Transverse colon (tissue), 4 donors: ENCODE measurements at regions not wholly inside any gene's neighbourhood (a gene's known extent, or its start where the extent isn't known, plus 50 kb on each side); places are given as distances from the start of the nearest gene placed in this dataset.

Source experiments
- DNase-seq: peaks from one replicate; pipeline ENCODE4 v3.0.0-alpha.2; 2019
- H3K27ac ChIP-seq, 4 donors: fragments of 200-600 bp; sonication (generic); 2 replicates each; pipeline ENCODE4 v1.5.1; 2016 to 2018; ENCODE audit warnings: inconsistent platforms in 4 of 4
- H3K27me3 ChIP-seq: fragments of 200-600 bp; sonication (generic); 2 replicates; pipeline ENCODE4 v1.5.1; 2017; ENCODE audit warnings: inconsistent platforms
- H3K36me3 ChIP-seq, 4 donors: fragments of 200-600 bp; sonication (generic); 2 replicates each; pipeline ENCODE4 v1.5.1; 2017 to 2019; ENCODE audit warnings: inconsistent platforms in 4 of 4
- H3K4me1 ChIP-seq, 4 donors: fragments of 200-600 bp; sonication (generic); 2 replicates each; pipeline ENCODE4 v1.5.1; 2017 to 2020; ENCODE audit warnings: inconsistent platforms in 4 of 4
- H3K4me3 ChIP-seq, 4 donors: fragments of 200-600 bp; sonication (generic); 1 replicate in 1 of 4; 2 replicates in 3 of 4; pipeline versions ENCODE4 v1.5.1 to v1.6.1; 2017 to 2019; ENCODE audit warnings: inconsistent platforms in 4 of 4
- H3K9me3 ChIP-seq, 2 donors: fragments of 200-600 bp; sonication (generic); 2 replicates each; pipeline ENCODE4 v1.5.1; 2017 to 2019; ENCODE audit warnings: inconsistent platforms in 2 of 2
- CTCF ChIP-seq, 5 experiments: fragments of 200-600 bp in 3 of 5; fragments of 450-650 bp in 2 of 5; sonication (generic) in 3 of 5; IDR thresholded peaks; 1 replicate in 2 of 5; 2 replicates in 3 of 5; pipeline ENCODE4 v1.5.1; 2016 to 2017; ENCODE audit warnings: antibody characterized with exemption in 5 of 5, inconsistent platforms in 3 of 5, mild to moderate bottlenecking in 2 of 5, moderate library complexity in 1 of 5
- EP300 ChIP-seq: sonication (generic); formaldehyde crosslinking; IDR thresholded peaks from one replicate; pipeline ENCODE4 v1.6.1; 2017; ENCODE audit warnings: antibody characterized with exemption, low read depth
- POLR2A ChIP-seq: fragments of 450-650 bp; IDR thresholded peaks from one replicate; pipeline ENCODE4 v1.6.1; 2016; ENCODE audit warnings: antibody characterized with exemption, mild to moderate bottlenecking, moderate library complexity
- POLR2AphosphoS5 ChIP-seq, 3 donors: sonication (generic); formaldehyde crosslinking; IDR thresholded peaks; one replicate each; pipeline ENCODE4 v1.6.1; 2016; ENCODE audit warnings: antibody characterized with exemption in 3 of 3
- WGBS, 2 donors: methylation state at CpG; one replicate each; pipeline ENCODE4 v1.1.5; 2018; ENCODE audit warnings: low coverage in 1 of 2; 5-methylcytosine and 5-hydroxymethylcytosine counted together
- in situ Hi-C, 4 donors: fragments of 200-750 bp; cut with MboI; loops; one replicate each; pipeline versions ENCODE4 v1.15.0 to v1.15.1; 2017; ENCODE audit warnings: low sequenced_read_pairs in 3 of 4, low pct_ligation_motif_present in 1 of 4, low pct_unique_long_range_greater_than_20kb in 1 of 4
- intact Hi-C: fragments of 100-400 bp; cut with DNase I; formaldehyde crosslinking; loops from one replicate; pipeline ENCODE4 v1.15.1; 2023; ENCODE audit warnings: low total_unique reads

- Histone ChIP-seq H3K9me3 (no peaks in the 10 kb centered on the region), H3K4me3 (no peak overlapping the region), H3K36me3 (no peaks in the 10 kb centered on the region), H3K27ac (no peak overlapping the region), H3K27me3 (no peaks in the 10 kb centered on the region), H3K4me1 (no peaks in the 10 kb centered on the region)
- in situ Hi-C loops: no loop called here
- intact Hi-C loops: no loop called here
- DNase-seq: no peak
- TF ChIP-seq POLR2A (no peak), CTCF (IDR thresholded peaks at IDR 0.05) (no peak), EP300 (no peak), POLR2AphosphoS5 (IDR thresholded peaks at IDR 0.05) (no peak)
Observed at GRCh38 chr11:29802522-29802921, 214.3 kb downstream of the KCNA4 start.

GRCh38 chr11:29801561-29801960 lies 215.3 kb downstream of the KCNA4 start:
- intact Hi-C loops (no loop called here), in situ Hi-C loops (no loop called here)
- Histone ChIP-seq H3K9me3 (no peaks in the 10 kb centered on the region), H3K36me3 (no peaks in the 10 kb centered on the region), H3K27ac (no peak overlapping the region), H3K4me3 (no peak overlapping the region), H3K4me1 (no peaks in the 10 kb centered on the region), H3K27me3 (no peaks in the 10 kb centered on the region)
- no peak for DNase-seq
- 44 to 67% methylated on average over 1 of the region's 1 CpG for WGBS, 2 donors
- no peak for TF ChIP-seq EP300
- TF ChIP-seq POLR2AphosphoS5 (IDR thresholded peaks at IDR 0.05): no peak

GRCh38 chr11:29786092-29786491 lies 230.7 kb downstream of the KCNA4 start:
- H3K36me3 ChIP-seq: no peaks in the 10 kb centered on the region
- no peaks in the 10 kb centered on the region for H3K27me3 ChIP-seq
- 80 to 83% methylated on average over 1 of the region's 1 CpG for WGBS, 2 donors
- no peak overlapping the region for H3K27ac ChIP-seq
- DNase-seq: no peak
- intact Hi-C loops: no loop called here
- in situ Hi-C loops: no loop called here
- H3K4me1 ChIP-seq: no peaks in the 10 kb centered on the region
- TF ChIP-seq CTCF (IDR thresholded peaks at IDR 0.05) (no peak), POLR2A (no peak), EP300 (no peak), POLR2AphosphoS5 (IDR thresholded peaks at IDR 0.05) (no peak)
- no peak overlapping the region for H3K4me3 ChIP-seq
- no peaks in the 10 kb centered on the region for H3K9me3 ChIP-seq

- TF ChIP-seq POLR2A (no peak), CTCF (IDR thresholded peaks at IDR 0.05) (no peak), POLR2AphosphoS5 (IDR thresholded peaks at IDR 0.05) (no peak), EP300 (no peak)
- Histone ChIP-seq H3K27ac (no peak overlapping the region), H3K27me3 (no peaks in the 10 kb centered on the region), H3K4me1 (no peaks in the 10 kb centered on the region), H3K9me3 (no peaks in the 10 kb centered on the region), H3K4me3 (no peak overlapping the region), H3K36me3 (no peaks in the 10 kb centered on the region)
- in situ Hi-C loops (no loop called here), intact Hi-C loops (no loop called here)
- WGBS, 2 donors: 45 to 50% methylated on average over 1 of the region's 1 CpG
- no peak for DNase-seq
Observed at GRCh38 chr11:29783506-29783905, 233.3 kb downstream of the KCNA4 start.

GRCh38 chr11:29782447-29782846 lies 234.4 kb downstream of the KCNA4 start:
- DNase-seq: no peak
- Histone ChIP-seq H3K9me3 (no peaks in the 10 kb centered on the region), H3K27me3 (no peaks in the 10 kb centered on the region), H3K27ac (no peak overlapping the region), H3K4me1 (no peaks in the 10 kb centered on the region), H3K4me3 (no peak overlapping the region), H3K36me3 (no peaks in the 10 kb centered on the region)
- TF ChIP-seq POLR2AphosphoS5 (IDR thresholded peaks at IDR 0.05) (no peak), POLR2A (no peak), CTCF (IDR thresholded peaks at IDR 0.05) (no peak), EP300 (no peak)
- 91 to 100% methylated on average over 1 of the region's 1 CpG for whole genome bisulfite sequencing, 2 donors
- intact Hi-C loops (no loop called here), in situ Hi-C loops (no loop called here)
